Activated naive CD4-positive, alpha-beta T cell treated with anti-CD3 and anti-CD28 coated beads for 36 hours (primary cell): ENCODE measurements at regions not wholly inside any gene's neighbourhood (a gene's known extent, or its start where the extent isn't known, plus 50 kb on each side); places are given as distances from the start of the nearest gene placed in this dataset.

Experiments
- CTCF ChIA-PET: fragments of 350-600 bp; sonication (Branson Sonifier 250); formaldehyde crosslinking; loops from one replicate; lab custom pipeline; 2021; ENCODE audit warnings: antibody characterized with exemption; lab: Charles Lee
- DNase-seq: peaks from one replicate; pipeline ENCODE4 v3.0.0-alpha.2; 2020
- H3K27ac Mint-ChIP-seq: one replicate; pipeline ENCODE4 v1.8.0; 2021; ENCODE audit warnings: mild to moderate bottlenecking, mixed read lengths
- H3K27me3 Mint-ChIP-seq: one replicate; pipeline ENCODE4 v1.8.0; 2021; ENCODE audit warnings: low read depth, mixed read lengths
- H3K36me3 Mint-ChIP-seq: one replicate; pipeline ENCODE4 v1.8.0; 2021; ENCODE audit warnings: low read depth, mixed read lengths
- H3K4me1 Mint-ChIP-seq: one replicate; pipeline ENCODE4 v1.8.0; 2021; ENCODE audit warnings: low read depth, mixed read lengths
- H3K4me3 Mint-ChIP-seq: one replicate; pipeline ENCODE4 v1.8.0; 2021; ENCODE audit warnings: mild to moderate bottlenecking, moderate library complexity, mixed read lengths
- H3K9me3 Mint-ChIP-seq: one replicate; pipeline ENCODE4 v1.8.0; 2021; ENCODE audit warnings: mixed read lengths
- intact Hi-C: fragments of 100-400 bp; cut with micrococcal nuclease; formaldehyde crosslinking; loops from one replicate; pipeline ENCODE4 v1.15.1; 2023

DNA sequence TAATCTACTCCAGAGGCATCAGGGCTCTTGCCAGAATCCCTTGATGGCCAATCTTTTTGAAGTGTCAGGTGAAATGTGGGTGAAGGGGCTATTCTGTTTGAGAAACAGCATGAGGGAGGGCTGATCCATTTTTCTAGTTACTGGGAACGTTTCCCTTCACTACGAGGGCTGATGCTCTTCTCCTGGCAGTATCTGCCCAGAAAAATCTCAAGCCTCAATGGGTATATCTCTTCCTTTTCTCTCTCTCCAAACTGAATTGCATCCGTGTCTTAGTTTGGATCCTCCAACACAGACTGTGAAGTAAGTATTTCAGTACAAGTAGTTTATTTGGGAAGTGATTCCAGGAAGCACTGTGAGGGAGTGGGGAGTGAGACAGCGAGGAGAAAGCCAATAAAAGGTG, 113.0 kb upstream of the NAV2 start:
- H3K27ac Mint-ChIP-seq = no peak overlapping the region
- H3K9me3 Mint-ChIP-seq = peaks cover under 1% of the 10 kb centered on the region

GRCh38 chr11:19598876-19599486, 113.7 kb upstream of the NAV2 start:
- Mint-ChIP-seq H3K9me3 (no peaks in the 10 kb centered on the region), H3K27ac (no peak overlapping the region), H3K4me1 (no peaks in the 10 kb centered on the region), H3K4me3 (no peak overlapping the region), H3K36me3 (no peaks in the 10 kb centered on the region), H3K27me3 (peaks cover 8% of the 10 kb centered on the region)
- DNase-seq = no peak
- CTCF ChIA-PET = no interaction called here
- intact Hi-C loops = no loop called here

More for the DNA sequence above, 113.0 kb upstream of the NAV2 start:
- H3K4me3 Mint-ChIP-seq = no peak overlapping the region
- H3K36me3 Mint-ChIP-seq = no peaks in the 10 kb centered on the region
- DNase-seq = no peak
- intact Hi-C loops = no loop called here
- CTCF ChIA-PET = no interaction called here
- peaks cover 7% of the 10 kb centered on the region for H3K27me3 Mint-ChIP-seq
- H3K4me1 Mint-ChIP-seq = no peaks in the 10 kb centered on the region

GRCh38 chr11:19598456-19598855, 114.2 kb upstream of the NAV2 start:
- Mint-ChIP-seq H3K27me3 (peaks cover 13% of the 10 kb centered on the region), H3K4me3 (no peak overlapping the region), H3K36me3 (no peaks in the 10 kb centered on the region), H3K27ac (no peak overlapping the region), H3K9me3 (no peaks in the 10 kb centered on the region), H3K4me1 (no peaks in the 10 kb centered on the region)
- no peak for DNase-seq
- intact Hi-C loops = no loop called here
- CTCF ChIA-PET = no interaction called here

GRCh38 chr11:19597876-19598275, 114.8 kb upstream of the NAV2 start:
- H3K9me3 Mint-ChIP-seq = no peaks in the 10 kb centered on the region
- no peak overlapping the region for H3K27ac Mint-ChIP-seq
- CTCF ChIA-PET = interaction anchor here (1.3 kb wide), 1 partner anchor 35 kb away, joined by 3 read pairs; no protein-coding TSS in a partner anchor
- no peak overlapping the region for H3K4me3 Mint-ChIP-seq
- H3K4me1 Mint-ChIP-seq = no peaks in the 10 kb centered on the region
- peaks cover 14% of the 10 kb centered on the region for H3K27me3 Mint-ChIP-seq
- DNase-seq = no peak
- H3K36me3 Mint-ChIP-seq = no peaks in the 10 kb centered on the region
- intact Hi-C loops = no loop called here

- Mint-ChIP-seq H3K4me1 (no peaks in the 10 kb centered on the region), H3K27me3 (peaks cover 15% of the 10 kb centered on the region), H3K4me3 (no peak overlapping the region), H3K27ac (no peak overlapping the region), H3K36me3 (no peaks in the 10 kb centered on the region), H3K9me3 (no peaks in the 10 kb centered on the region)
- CTCF ChIA-PET = interaction anchor here (1.3 kb wide), 1 partner anchor 34 kb away, joined by 3 read pairs; no protein-coding TSS in a partner anchor
- no peak for DNase-seq
- intact Hi-C loops = no loop called here
Observed at GRCh38 chr11:19597206-19597605, 115.4 kb upstream of the NAV2 start.

DNA sequence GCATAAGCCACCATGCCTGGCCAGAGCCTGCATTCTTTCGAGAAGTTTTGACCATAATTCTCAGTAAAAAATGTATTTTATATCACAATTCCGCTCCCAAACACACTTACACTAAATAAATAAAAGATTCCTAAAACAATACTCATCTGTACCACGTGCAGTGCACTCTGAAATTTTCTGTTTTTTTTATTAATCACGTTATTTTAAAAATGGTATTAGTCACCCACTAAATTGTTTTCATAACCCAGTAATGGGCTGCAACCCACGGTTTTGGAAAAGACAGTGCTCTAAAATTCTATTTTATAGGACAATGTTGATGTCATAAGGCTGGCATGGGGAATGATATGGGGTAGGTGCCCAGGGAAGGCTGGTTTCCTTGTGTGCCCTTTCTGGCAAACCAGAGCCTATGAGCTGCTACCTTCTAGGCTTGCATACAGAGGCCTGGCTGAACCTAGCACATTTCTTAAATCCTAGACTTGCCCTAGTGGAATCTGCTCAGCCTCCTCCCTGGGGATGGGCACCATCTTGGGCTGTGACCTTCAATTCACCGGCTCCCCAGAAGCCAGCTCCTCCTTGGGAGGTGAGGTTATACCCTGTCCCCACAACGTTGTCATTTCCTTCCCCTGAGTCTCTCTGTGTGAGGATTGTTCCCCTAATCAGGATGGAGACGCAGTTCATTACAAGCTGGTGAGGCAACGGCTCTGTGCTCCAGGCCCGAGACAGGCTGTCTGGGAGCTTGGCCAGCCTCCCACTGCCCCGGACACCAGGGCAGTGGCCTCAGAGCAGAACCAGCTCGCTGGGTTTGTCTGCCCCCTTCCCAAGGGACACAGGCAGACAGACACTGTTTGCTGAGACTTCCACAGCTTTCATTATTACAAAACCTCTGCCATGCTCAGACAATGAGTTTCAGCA, 116.5 kb upstream of the NAV2 start:
- H3K36me3 Mint-ChIP-seq = no peaks in the 10 kb centered on the region
- CTCF ChIA-PET = no interaction called here
- no peak for DNase-seq

DNA sequence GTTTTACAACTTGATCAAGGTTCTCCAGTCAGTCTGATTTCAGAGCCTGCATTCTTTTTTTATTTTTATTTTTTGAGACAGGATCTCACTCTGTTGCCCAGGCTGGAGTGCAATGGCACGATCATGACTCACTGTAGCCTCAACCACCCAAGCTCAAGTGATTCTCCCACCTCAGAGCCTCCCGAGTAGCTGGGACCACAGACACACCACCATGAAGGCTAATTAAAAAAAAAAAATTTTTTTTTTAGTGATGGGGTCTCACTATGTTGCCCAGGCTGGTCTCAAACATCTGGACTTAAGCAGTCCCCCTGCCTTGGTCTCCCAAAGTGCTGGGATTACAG, 117.2 kb upstream of the NAV2 start:
- Mint-ChIP-seq H3K9me3 (no peaks in the 10 kb centered on the region), H3K4me1 (no peaks in the 10 kb centered on the region), H3K27me3 (peaks cover 17% of the 10 kb centered on the region), H3K27ac (no peak overlapping the region), H3K4me3 (no peak overlapping the region), H3K36me3 (no peaks in the 10 kb centered on the region)
- intact Hi-C loops = no loop called here
- DNase-seq = no peak
- CTCF ChIA-PET = no interaction called here

More for the DNA sequence above, 116.5 kb upstream of the NAV2 start:
- no peaks in the 10 kb centered on the region for H3K4me1 Mint-ChIP-seq
- no peak overlapping the region for H3K4me3 Mint-ChIP-seq
- peaks cover 17% of the 10 kb centered on the region for H3K27me3 Mint-ChIP-seq
- no peak overlapping the region for H3K27ac Mint-ChIP-seq
- H3K9me3 Mint-ChIP-seq = no peaks in the 10 kb centered on the region
- intact Hi-C loops = no loop called here

DNA sequence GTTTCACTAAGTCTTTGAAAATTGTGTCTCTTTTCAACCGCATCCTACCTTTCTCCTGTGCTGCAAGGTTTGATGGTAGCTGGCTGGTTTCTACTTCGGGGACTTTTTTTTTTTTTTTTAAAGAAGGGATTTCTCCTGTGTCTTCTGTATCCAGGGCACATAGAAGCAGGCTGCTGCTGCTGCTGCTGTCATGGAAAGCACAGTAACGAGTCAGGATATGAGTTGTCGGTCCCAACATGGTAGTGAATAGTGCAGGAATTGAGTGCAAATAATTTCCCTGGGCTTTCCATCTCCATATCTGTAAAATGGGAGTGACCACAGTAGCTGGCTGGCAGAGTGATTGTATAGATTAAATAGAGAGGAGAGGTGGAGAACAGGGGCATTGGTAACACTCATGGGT, 118.3 kb upstream of the NAV2 start:
- H3K36me3 Mint-ChIP-seq = no peaks in the 10 kb centered on the region
- intact Hi-C loops = no loop called here
- peaks cover 17% of the 10 kb centered on the region for H3K27me3 Mint-ChIP-seq
- no peaks in the 10 kb centered on the region for H3K4me1 Mint-ChIP-seq
- DNase-seq = no peak
- H3K4me3 Mint-ChIP-seq = no peak overlapping the region
- H3K9me3 Mint-ChIP-seq = no peaks in the 10 kb centered on the region
- CTCF ChIA-PET = interaction anchor here (0.6 kb wide), 2 partner anchors 185 to 213 kb away, joined by 3 to 5 read pairs; no protein-coding TSS in a partner anchor
- no peak overlapping the region for H3K27ac Mint-ChIP-seq

- H3K27me3 Mint-ChIP-seq = peaks cover 19% of the 10 kb centered on the region
- H3K27ac Mint-ChIP-seq = no peak overlapping the region
- H3K36me3 Mint-ChIP-seq = no peaks in the 10 kb centered on the region
- H3K4me3 Mint-ChIP-seq = no peak overlapping the region
- DNase-seq = no peak
- no peaks in the 10 kb centered on the region for H3K9me3 Mint-ChIP-seq
- CTCF ChIA-PET = no interaction called here
- no peaks in the 10 kb centered on the region for H3K4me1 Mint-ChIP-seq
- intact Hi-C loops = no loop called here
Observed at GRCh38 chr11:19592842-19593241, 119.8 kb upstream of the NAV2 start.

DNA sequence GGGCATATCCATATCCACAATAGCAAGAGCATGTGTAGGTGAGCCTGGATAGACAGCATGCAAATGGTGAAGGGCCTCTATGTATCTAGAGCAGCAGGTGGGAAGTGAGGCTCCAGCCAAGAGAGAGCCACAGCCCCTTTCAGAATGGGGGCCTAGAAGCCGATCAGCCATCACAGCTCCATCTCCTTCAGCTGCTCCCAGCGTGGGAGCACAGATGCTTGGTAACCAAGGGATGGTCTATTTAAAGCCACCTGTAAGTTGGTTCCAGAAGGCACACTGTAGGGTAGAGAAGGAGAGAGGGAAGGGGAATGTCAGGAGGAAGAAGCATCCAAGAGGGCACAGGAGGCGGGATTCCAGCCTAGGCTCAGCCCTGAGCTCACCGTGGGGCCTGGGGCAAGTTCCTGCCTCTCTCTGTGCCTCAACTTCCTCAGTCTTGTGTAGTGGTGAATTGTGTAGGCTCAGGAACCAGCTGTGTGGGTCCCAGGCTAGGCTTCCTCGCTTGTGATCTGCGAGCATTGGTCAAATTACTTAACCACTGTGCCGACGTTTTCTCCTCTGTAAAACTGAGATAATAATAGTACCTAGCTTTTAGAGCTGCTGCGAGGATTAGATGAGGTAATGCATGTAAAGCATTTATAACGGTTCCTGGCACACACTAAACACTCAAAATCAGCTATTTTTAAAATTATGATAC, 122.9 kb upstream of the NAV2 start:
- Mint-ChIP-seq H3K27ac (no peak overlapping the region), H3K4me3 (no peak overlapping the region), H3K27me3 (peaks cover 19% of the 10 kb centered on the region), H3K36me3 (no peaks in the 10 kb centered on the region), H3K4me1 (no peaks in the 10 kb centered on the region), H3K9me3 (no peaks in the 10 kb centered on the region)
- CTCF ChIA-PET = interaction anchor here (1.1 to 1.2 kb wide), 2 partner anchors 26 to 30 kb away, joined by 3 read pairs; no protein-coding TSS in a partner anchor
- intact Hi-C loops = no loop called here
- DNase-seq = no peak

- Mint-ChIP-seq H3K27ac (no peak overlapping the region), H3K27me3 (peaks cover 13% of the 10 kb centered on the region), H3K4me3 (no peak overlapping the region), H3K9me3 (no peaks in the 10 kb centered on the region), H3K36me3 (no peaks in the 10 kb centered on the region), H3K4me1 (no peaks in the 10 kb centered on the region)
- CTCF ChIA-PET = interaction anchor here (0.6 kb wide), 1 partner anchor 1163 kb away, joined by 3 read pairs; no protein-coding TSS in a partner anchor
- intact Hi-C loops = no loop called here
- no peak for DNase-seq
Observed at GRCh38 chr11:19587979-19588378, 124.7 kb upstream of the NAV2 start.

DNA sequence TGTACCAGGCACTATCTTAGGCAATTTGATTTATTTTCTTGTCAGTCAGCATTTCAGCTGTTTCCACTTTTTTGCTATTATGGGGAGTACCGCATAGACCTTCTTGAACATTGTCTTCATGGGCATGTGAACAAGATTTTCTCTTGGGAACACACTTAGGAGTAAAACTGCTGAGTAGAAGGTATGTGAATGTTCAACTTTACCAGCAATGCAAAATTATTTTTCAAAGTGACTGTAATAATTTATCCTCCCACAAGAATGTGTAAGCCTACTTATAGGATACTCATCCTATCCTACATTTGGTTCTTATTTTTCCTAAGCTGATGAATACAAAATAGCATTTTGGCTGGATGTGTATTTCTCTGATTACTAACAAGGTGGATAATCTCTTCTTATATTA, 132.0 kb upstream of the NAV2 start:
- intact Hi-C loops = no loop called here
- H3K27ac Mint-ChIP-seq = no peak overlapping the region
- H3K4me1 Mint-ChIP-seq = no peaks in the 10 kb centered on the region
- no peaks in the 10 kb centered on the region for H3K36me3 Mint-ChIP-seq
- no peaks in the 10 kb centered on the region for H3K9me3 Mint-ChIP-seq
- peaks cover under 1% of the 10 kb centered on the region for H3K27me3 Mint-ChIP-seq
- H3K4me3 Mint-ChIP-seq = no peak overlapping the region
- no peak for DNase-seq
- CTCF ChIA-PET = no interaction called here
